ENCODE measurements at regions not wholly inside any gene's neighbourhood (a gene's known extent, or its start where the extent isn't known, plus 50 kb on each side); places are given as distances from the start of the nearest gene placed in this dataset.

- TF ChIP-seq CTCF (IDR thresholded peaks at IDR 0.05; ENCODE audit: poor library complexity, severe bottlenecking) = peak; percentile 24
- no peak for TF ChIP-seq EZH2 (IDR thresholded peaks at IDR 0.05; ENCODE audit: borderline replicate concordance, insufficient read depth, low read length, poor library complexity, severe bottlenecking)
Measured at GRCh38 chr22:25404928-25405816, 159.3 kb upstream of the GRK3 start.
